Astrocyte of the hippocampus (primary cell): ENCODE measurements at regions not wholly inside any gene's neighbourhood (a gene's known extent, or its start where the extent isn't known, plus 50 kb on each side); places are given as distances from the start of the nearest gene placed in this dataset.
A peak's percentile ranks its signal among the peaks of the same experiment; 100 is the strongest.

Experiments
- DNase-seq: peaks from one replicate; pipeline ENCODE4 v3.0.0; 2011; ENCODE audit warnings: low read depth, low spot score

GRCh38 chr18:47547539-47548202, 296.2 kb upstream of the SKOR2 start:
- no peak for DNase-seq

- DNase-seq: no peak
These were observed 294.2 kb upstream of the SKOR2 start for GRCh38 chr18:47545613-47546012.

- DNase-seq: no peak
These were observed 291.6 kb upstream of the SKOR2 start for GRCh38 chr18:47543080-47543479.

- no peak for DNase-seq
These were observed 291.1 kb upstream of the SKOR2 start for GRCh38 chr18:47542551-47542950.

- no peak for DNase-seq
These were observed 280.3 kb upstream of the SKOR2 start for GRCh38 chr18:47531717-47532116.

- no peak for DNase-seq
These were observed 279.2 kb upstream of the SKOR2 start for GRCh38 chr18:47530695-47531094.

- DNase-seq: no peak
These were observed 276.9 kb upstream of the SKOR2 start for GRCh38 chr18:47528343-47528742.

- DNase-seq: no peak
These were observed 274.7 kb upstream of the SKOR2 start for GRCh38 chr18:47526147-47526546.

GRCh38 chr18:47522359-47522758, 270.9 kb upstream of the SKOR2 start:
- no peak for DNase-seq

- DNase-seq: no peak
These were observed 268.8 kb upstream of the SKOR2 start for GRCh38 chr18:47520263-47520662.

- DNase-seq: no peak
These were observed 268.2 kb upstream of the SKOR2 start for GRCh38 chr18:47519706-47520105.

GRCh38 chr18:47519277-47519676, 267.8 kb upstream of the SKOR2 start:
- no peak for DNase-seq

- DNase-seq: no peak
These were observed 262.2 kb upstream of the SKOR2 start for GRCh38 chr18:47513614-47514013.

- DNase-seq: no peak
These were observed 261.4 kb upstream of the SKOR2 start for GRCh38 chr18:47512726-47513435.

- DNase-seq: no peak
These were observed 260.6 kb upstream of the SKOR2 start for GRCh38 chr18:47512056-47512455.

GRCh38 chr18:47510831-47511230, 259.4 kb upstream of the SKOR2 start:
- DNase-seq: no peak

GRCh38 chr18:47507651-47508050, 256.2 kb upstream of the SKOR2 start:
- no peak for DNase-seq

GRCh38 chr18:47506897-47507296, 255.4 kb upstream of the SKOR2 start:
- no peak for DNase-seq

- no peak for DNase-seq
These were observed 250.5 kb upstream of the SKOR2 start for GRCh38 chr18:47501946-47502345.

- DNase-seq: no peak
These were observed 249.5 kb upstream of the SKOR2 start for GRCh38 chr18:47500930-47501329.

- no peak for DNase-seq
These were observed 241.2 kb upstream of the SKOR2 start for GRCh38 chr18:47492691-47493090.

- DNase-seq: peak; percentile 4
These were observed 239.4 kb upstream of the SKOR2 start for GRCh38 chr18:47490882-47491281.

GRCh38 chr18:47485221-47485797, 233.8 kb upstream of the SKOR2 start:
- DNase-seq: no peak
